ENCODE measurements at regions not wholly inside any gene's neighbourhood (a gene's known extent, or its start where the extent isn't known, plus 50 kb on each side); places are given as distances from the start of the nearest gene placed in this dataset.

GRCh38 chr14:62029569-62029924 lies 267.3 kb downstream of the SNAPC1 start:
- Mint-ChIP-seq H3K4me1 (ENCODE audit: low read depth) (no peaks in the 10 kb centered on the region), H3K36me3 (ENCODE audit: low read depth) (no peaks in the 10 kb centered on the region), H3K27ac (no peak overlapping the region), H3K9me3 (peaks cover 4% of the 10 kb centered on the region), H3K4me3 (no peak overlapping the region), H3K27me3 (ENCODE audit: low read depth) (peaks cover 2% of the 10 kb centered on the region)
- DNase-seq (ENCODE audit: low spot score), result no peak

GRCh38 chr14:62030387-62030786 lies 268.2 kb downstream of the SNAPC1 start:
- DNase-seq (ENCODE audit: low spot score), result no peak
- Mint-ChIP-seq H3K36me3 (ENCODE audit: low read depth) (no peaks in the 10 kb centered on the region), H3K27ac (no peak overlapping the region), H3K4me1 (ENCODE audit: low read depth) (no peaks in the 10 kb centered on the region), H3K9me3 (no peaks in the 10 kb centered on the region), H3K4me3 (no peak overlapping the region), H3K27me3 (ENCODE audit: low read depth) (peaks cover 2% of the 10 kb centered on the region)

DNA sequence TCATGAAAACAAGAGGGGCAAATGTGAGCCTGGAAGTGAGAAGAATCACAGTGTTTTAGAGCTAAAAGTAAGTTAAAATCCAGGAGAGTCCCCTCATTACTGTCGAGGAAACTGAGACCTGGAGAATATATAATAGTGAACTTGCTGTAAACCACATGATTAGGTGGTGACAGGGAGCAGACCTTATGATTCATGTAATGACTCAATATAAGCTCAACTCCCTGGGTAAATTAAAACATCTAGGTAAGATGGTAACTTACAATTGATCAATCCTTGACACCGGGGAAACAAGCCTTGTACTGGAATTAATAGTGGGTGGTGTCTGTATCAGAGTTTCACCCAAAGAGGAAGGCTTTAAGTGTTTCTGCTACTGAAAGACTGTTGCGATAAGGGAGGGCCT lies 269.3 kb downstream of the SNAPC1 start:
- Mint-ChIP-seq H3K36me3 (ENCODE audit: low read depth) (no peaks in the 10 kb centered on the region), H3K27ac (no peak overlapping the region), H3K4me3 (no peak overlapping the region), H3K4me1 (ENCODE audit: low read depth) (no peaks in the 10 kb centered on the region), H3K27me3 (ENCODE audit: low read depth) (peaks cover 2% of the 10 kb centered on the region), H3K9me3 (no peaks in the 10 kb centered on the region)
- DNase-seq (ENCODE audit: low spot score), result no peak

DNA sequence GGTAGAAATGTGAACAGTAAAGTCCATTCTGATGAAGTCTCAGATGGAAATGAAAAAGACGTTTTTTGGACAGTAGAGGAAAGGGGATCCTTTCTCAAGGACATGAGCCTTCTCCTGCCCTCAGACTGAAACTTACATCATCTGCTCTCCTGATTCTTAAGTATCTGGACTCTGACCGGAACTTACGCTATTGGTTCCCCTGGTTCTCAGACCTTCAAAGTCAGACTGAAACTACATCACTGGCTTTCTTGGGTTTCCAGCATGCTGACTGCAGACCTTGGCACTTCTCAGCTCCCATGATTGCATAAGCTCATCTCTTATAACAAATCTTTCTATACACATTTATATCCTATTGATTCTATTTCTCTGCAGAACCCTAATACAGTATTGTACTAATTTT lies 291.0 kb downstream of the SNAPC1 start:
- no peaks in the 10 kb centered on the region for H3K36me3 Mint-ChIP-seq (ENCODE audit: low read depth)
- H3K27ac Mint-ChIP-seq, result no peak overlapping the region
- no peaks in the 10 kb centered on the region for H3K27me3 Mint-ChIP-seq (ENCODE audit: low read depth)
- no peak for DNase-seq (ENCODE audit: low spot score)
- H3K4me3 Mint-ChIP-seq, result no peak overlapping the region
- H3K4me1 Mint-ChIP-seq (ENCODE audit: low read depth), result no peaks in the 10 kb centered on the region
- no peaks in the 10 kb centered on the region for H3K9me3 Mint-ChIP-seq

GRCh38 chr14:62056789-62057188 lies 294.6 kb downstream of the SNAPC1 start:
- no peaks in the 10 kb centered on the region for H3K36me3 Mint-ChIP-seq (ENCODE audit: low read depth)
- peaks cover 6% of the 10 kb centered on the region for H3K27me3 Mint-ChIP-seq (ENCODE audit: low read depth)
- H3K9me3 Mint-ChIP-seq, result no peaks in the 10 kb centered on the region
- H3K4me1 Mint-ChIP-seq (ENCODE audit: low read depth), result no peaks in the 10 kb centered on the region
- no peak overlapping the region for H3K4me3 Mint-ChIP-seq
- H3K27ac Mint-ChIP-seq, result no peak overlapping the region
- no peak for DNase-seq (ENCODE audit: low spot score)

GRCh38 chr14:62062645-62063044 lies 300.4 kb downstream of the SNAPC1 start:
- H3K27me3 Mint-ChIP-seq (ENCODE audit: low read depth), result peaks cover 10% of the 10 kb centered on the region
- no peak for DNase-seq (ENCODE audit: low spot score)
- H3K36me3 Mint-ChIP-seq (ENCODE audit: low read depth), result no peaks in the 10 kb centered on the region
- no peak overlapping the region for H3K27ac Mint-ChIP-seq
- no peak overlapping the region for H3K4me3 Mint-ChIP-seq
- H3K9me3 Mint-ChIP-seq, result no peaks in the 10 kb centered on the region
- no peaks in the 10 kb centered on the region for H3K4me1 Mint-ChIP-seq (ENCODE audit: low read depth)

DNA sequence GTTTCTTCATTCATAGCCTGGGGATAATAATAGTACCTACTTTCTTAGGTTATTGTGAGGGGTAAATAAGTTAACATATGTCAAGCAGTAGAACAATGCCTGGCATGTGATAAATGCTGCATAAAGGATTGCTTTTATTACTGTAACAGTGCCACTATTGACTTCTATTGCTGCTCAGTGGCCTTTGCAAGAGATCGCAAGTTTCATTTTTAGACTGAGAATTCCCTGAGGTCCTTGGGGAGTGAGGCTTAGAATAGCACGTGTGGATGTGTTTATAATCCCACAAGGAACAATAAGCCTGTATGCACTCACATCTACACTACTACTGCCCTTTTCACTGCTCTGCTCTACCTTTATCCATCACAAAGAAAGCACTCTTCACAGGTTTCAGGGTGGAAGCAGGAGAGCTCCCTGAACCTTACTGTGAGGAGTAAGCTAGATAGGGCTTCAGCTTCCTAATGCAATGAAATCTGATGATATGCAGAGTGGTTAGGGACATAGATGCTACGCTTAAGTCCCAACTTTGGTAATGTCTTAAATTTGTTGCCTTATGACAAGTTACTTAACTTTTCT lies 302.6 kb downstream of the SNAPC1 start:
- no peaks in the 10 kb centered on the region for H3K9me3 Mint-ChIP-seq
- no peaks in the 10 kb centered on the region for H3K4me1 Mint-ChIP-seq (ENCODE audit: low read depth)
- H3K36me3 Mint-ChIP-seq (ENCODE audit: low read depth), result no peaks in the 10 kb centered on the region
- DNase-seq (ENCODE audit: low spot score), result no peak
- no peak overlapping the region for H3K4me3 Mint-ChIP-seq
- H3K27ac Mint-ChIP-seq, result no peak overlapping the region
- peaks cover 7% of the 10 kb centered on the region for H3K27me3 Mint-ChIP-seq (ENCODE audit: low read depth)

DNA sequence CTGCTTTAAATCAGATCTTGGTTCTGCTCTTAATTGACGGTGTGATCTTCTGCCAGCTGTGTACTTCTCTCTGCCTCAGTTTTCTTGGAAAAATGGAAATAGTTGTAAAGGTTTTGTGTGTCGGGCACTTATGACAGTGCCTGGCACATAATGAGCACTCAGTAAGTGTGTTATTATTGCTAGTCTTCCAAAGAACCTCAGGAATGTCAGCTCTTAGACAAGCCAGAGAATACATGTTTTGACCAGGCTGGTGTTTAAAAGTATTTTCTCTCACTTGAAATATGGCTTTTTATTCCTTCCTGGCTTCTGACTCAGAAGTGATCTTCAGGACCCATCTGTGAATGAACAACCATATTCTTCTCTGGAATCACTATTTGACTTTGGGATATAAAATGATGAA lies 304.1 kb downstream of the SNAPC1 start:
- peaks cover 6% of the 10 kb centered on the region for H3K27me3 Mint-ChIP-seq (ENCODE audit: low read depth)
- no peaks in the 10 kb centered on the region for H3K36me3 Mint-ChIP-seq (ENCODE audit: low read depth)
- H3K27ac Mint-ChIP-seq, result no peak overlapping the region
- no peaks in the 10 kb centered on the region for H3K4me1 Mint-ChIP-seq (ENCODE audit: low read depth)
- DNase-seq (ENCODE audit: low spot score), result no peak
- H3K4me3 Mint-ChIP-seq, result no peak overlapping the region
- no peaks in the 10 kb centered on the region for H3K9me3 Mint-ChIP-seq

- Mint-ChIP-seq H3K27me3 (ENCODE audit: low read depth) (peaks cover 2% of the 10 kb centered on the region), H3K4me1 (ENCODE audit: low read depth) (no peaks in the 10 kb centered on the region), H3K27ac (no peak overlapping the region), H3K36me3 (ENCODE audit: low read depth) (no peaks in the 10 kb centered on the region), H3K4me3 (no peak overlapping the region), H3K9me3 (no peaks in the 10 kb centered on the region)
- DNase-seq (ENCODE audit: low spot score), result no peak
Observed at GRCh38 chr14:62071039-62071438, 308.8 kb downstream of the SNAPC1 start.

- no peaks in the 10 kb centered on the region for H3K27me3 Mint-ChIP-seq (ENCODE audit: low read depth)
- no peak overlapping the region for H3K4me3 Mint-ChIP-seq
- no peak overlapping the region for H3K27ac Mint-ChIP-seq
- no peak for DNase-seq (ENCODE audit: low spot score)
- H3K4me1 Mint-ChIP-seq (ENCODE audit: low read depth), result peaks cover 12% of the 10 kb centered on the region
- no peaks in the 10 kb centered on the region for H3K36me3 Mint-ChIP-seq (ENCODE audit: low read depth)
- no peaks in the 10 kb centered on the region for H3K9me3 Mint-ChIP-seq
Observed at GRCh38 chr14:62076368-62076767, 314.1 kb downstream of the SNAPC1 start.

DNA sequence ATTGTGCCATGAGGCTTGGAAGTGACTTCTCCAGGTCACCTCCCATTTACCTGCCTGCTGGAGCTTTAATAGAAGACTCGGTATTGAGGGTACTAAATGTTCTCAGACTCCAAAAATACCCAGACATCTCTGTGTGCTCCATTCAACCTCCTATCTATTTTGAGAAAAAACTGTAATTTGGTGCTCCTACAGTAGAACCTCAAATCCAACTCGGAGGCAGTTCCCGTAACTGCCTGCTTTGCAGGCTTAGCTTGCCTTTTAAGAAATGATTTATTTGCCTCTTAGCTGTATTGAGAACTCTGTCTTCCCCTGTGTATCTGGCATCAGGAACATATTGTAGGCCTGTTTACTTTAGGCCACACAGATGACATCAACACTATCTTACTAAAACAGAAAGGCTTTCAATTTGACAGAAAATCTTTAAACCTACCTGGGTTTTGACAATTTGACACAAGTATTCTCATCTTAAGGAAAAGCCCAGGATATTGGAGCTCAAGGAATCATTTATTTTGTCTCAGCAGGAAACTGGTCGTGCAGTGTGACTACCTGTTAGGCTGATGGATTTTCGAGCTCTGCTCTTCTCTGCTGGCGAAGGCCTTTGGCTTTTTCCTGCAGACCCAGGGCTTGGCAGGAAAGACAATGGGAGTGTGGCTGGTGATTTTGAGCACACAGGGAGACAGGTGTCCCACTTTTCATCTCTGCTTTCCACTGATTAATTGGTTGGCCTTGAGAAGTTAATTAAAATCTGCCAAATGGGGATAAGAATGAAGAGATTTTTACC lies 314.8 kb downstream of the SNAPC1 start:
- Mint-ChIP-seq H3K27me3 (ENCODE audit: low read depth) (peaks cover 3% of the 10 kb centered on the region), H3K4me1 (ENCODE audit: low read depth) (peaks cover 12% of the 10 kb centered on the region), H3K27ac (no peak overlapping the region), H3K36me3 (ENCODE audit: low read depth) (no peaks in the 10 kb centered on the region), H3K4me3 (no peak overlapping the region), H3K9me3 (no peaks in the 10 kb centered on the region)
- no peak for DNase-seq (ENCODE audit: low spot score)

DNA sequence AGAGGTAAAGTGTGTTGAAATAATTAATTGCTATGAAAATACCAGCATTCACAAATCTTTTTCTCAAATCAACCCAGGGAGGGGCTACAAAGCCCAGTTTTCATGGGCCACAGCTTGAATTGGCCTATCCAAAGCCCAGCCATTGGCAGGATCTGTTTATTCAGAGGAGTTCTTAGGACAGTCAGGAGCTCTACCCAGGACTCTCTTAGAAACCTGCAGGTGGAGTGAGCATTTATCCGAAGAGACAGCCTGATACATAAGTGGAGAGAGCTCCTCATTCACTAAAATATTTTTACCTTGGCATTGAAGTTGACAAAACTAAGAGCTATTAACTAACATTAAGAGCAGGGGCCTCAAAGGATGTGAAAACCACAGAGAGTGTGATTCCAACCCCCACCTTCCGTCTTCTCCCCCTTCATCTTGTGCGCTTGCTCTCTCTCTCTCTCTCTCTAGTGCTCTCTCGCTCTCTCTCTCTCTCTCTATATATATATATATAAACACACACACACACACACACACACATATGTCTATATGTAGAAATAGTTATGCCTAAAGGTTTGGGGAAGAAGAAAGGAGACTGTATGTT lies 315.5 kb downstream of the SNAPC1 start:
- Mint-ChIP-seq H3K9me3 (no peaks in the 10 kb centered on the region), H3K4me1 (ENCODE audit: low read depth) (peaks cover 12% of the 10 kb centered on the region), H3K36me3 (ENCODE audit: low read depth) (no peaks in the 10 kb centered on the region), H3K27ac (no peak overlapping the region), H3K4me3 (no peak overlapping the region), H3K27me3 (ENCODE audit: low read depth) (peaks cover 4% of the 10 kb centered on the region)
- no peak for DNase-seq (ENCODE audit: low spot score)

GRCh38 chr14:62079038-62079437 lies 316.8 kb downstream of the SNAPC1 start:
- Mint-ChIP-seq H3K9me3 (no peaks in the 10 kb centered on the region), H3K4me3 (no peak overlapping the region), H3K4me1 (ENCODE audit: low read depth) (peaks cover 12% of the 10 kb centered on the region), H3K36me3 (ENCODE audit: low read depth) (no peaks in the 10 kb centered on the region), H3K27ac (no peak overlapping the region), H3K27me3 (ENCODE audit: low read depth) (peaks cover 4% of the 10 kb centered on the region)
- DNase-seq (ENCODE audit: low spot score), result no peak

GRCh38 chr14:62081012-62081612 lies 318.9 kb downstream of the SNAPC1 start:
- H3K27ac Mint-ChIP-seq, result no peak overlapping the region
- H3K9me3 Mint-ChIP-seq, result no peaks in the 10 kb centered on the region
- H3K4me1 Mint-ChIP-seq (ENCODE audit: low read depth), result peaks cover 12% of the 10 kb centered on the region
- H3K27me3 Mint-ChIP-seq (ENCODE audit: low read depth), result peaks cover 4% of the 10 kb centered on the region
- H3K36me3 Mint-ChIP-seq (ENCODE audit: low read depth), result no peaks in the 10 kb centered on the region
- no peak for DNase-seq (ENCODE audit: low spot score)
- no peak overlapping the region for H3K4me3 Mint-ChIP-seq

Measured in T-helper 2 cell treated with Interferon-gamma antibody and Interleukin-4, amounts not matched to agents 5 μg/mL and 100 μg/mL, for 36 hours (primary cell).